HFF-Myc (cell line): ENCODE measurements at regions not wholly inside any gene's neighbourhood (a gene's known extent, or its start where the extent isn't known, plus 50 kb on each side); places are given as distances from the start of the nearest gene placed in this dataset.

Source experiments
- DNase-seq: peaks from one replicate; pipeline ENCODE4 v3.0.0-alpha.2; 2011; ENCODE audit warnings: low read depth; ENCODE audit errors: extremely low read depth
- H3K4me3 ChIP-seq: replicated peaks from 2 replicates; pipeline ENCODE4 v1.5.1; 2011; ENCODE audit warnings: low read depth, mild to moderate bottlenecking, control low read depth, low read length
- CTCF ChIP-seq: IDR thresholded peaks from 2 replicates; pipeline ENCODE4 v1.5.1; 2012; ENCODE audit warnings: mild to moderate bottlenecking, low read depth, low read length, control low read depth; ENCODE audit errors: missing control alignments

- no peak for TF ChIP-seq CTCF
- DNase-seq: no peak
- H3K4me3 ChIP-seq: no peak overlapping the region
Observed at GRCh38 chr20:63119963-63120807, 95.7 kb downstream of the YTHDF1 start.

- no peak overlapping the region for H3K4me3 ChIP-seq
- no peak for DNase-seq
- TF ChIP-seq CTCF: no peak
Observed at GRCh38 chr20:63119121-63119962, 96.6 kb downstream of the YTHDF1 start.

GRCh38 chr20:63118303-63119120 lies 97.4 kb downstream of the YTHDF1 start:
- TF ChIP-seq CTCF: no peak
- no peak for DNase-seq
- H3K4me3 ChIP-seq: no peak overlapping the region

- H3K4me3 ChIP-seq: no peak overlapping the region
- TF ChIP-seq CTCF: no peak
- DNase-seq: no peak
Observed at GRCh38 chr20:63117661-63118302, 98.1 kb downstream of the YTHDF1 start.

- DNase-seq: no peak
- no peak for TF ChIP-seq CTCF
- no peak overlapping the region for H3K4me3 ChIP-seq
Observed at GRCh38 chr20:63117151-63117550, 98.8 kb downstream of the YTHDF1 start.
